Loucy (cell line): ENCODE measurements at regions not wholly inside any gene's neighbourhood (a gene's known extent, or its start where the extent isn't known, plus 50 kb on each side); places are given as distances from the start of the nearest gene placed in this dataset.
A peak's percentile ranks its signal among the peaks of the same experiment; 100 is the strongest.

Source experiments
- H2AFZ ChIP-seq: fragments of 200-600 bp; sonication (generic); 2 replicates; pipeline ENCODE4 v1.6.0; 2016; ENCODE audit warnings: antibody characterized with exemption, mild to moderate bottlenecking, low read length, moderate library complexity
- H3F3A ChIP-seq: fragments of 200-600 bp; 2 replicates; pipeline ENCODE4 v1.6.0; 2016; ENCODE audit warnings: antibody characterized with exemption, low read depth, mild to moderate bottlenecking
- H3K27me3 ChIP-seq: fragments of 200-600 bp; sonication (generic); 2 replicates; pipeline ENCODE4 v1.6.1; 2014; ENCODE audit warnings: low read length, mild to moderate bottlenecking; ENCODE audit not compliant: insufficient read depth, poor library complexity, severe bottlenecking
- H3K36me3 ChIP-seq: fragments of 200-600 bp; sonication (generic); 2 replicates; pipeline ENCODE4 v1.6.1; 2016; ENCODE audit warnings: low read length; ENCODE audit not compliant: insufficient read depth
- H3K4me1 ChIP-seq: fragments of 200-600 bp; sonication (generic); 2 replicates; pipeline ENCODE4 v1.5.1; 2014; ENCODE audit warnings: low read length, mild to moderate bottlenecking; ENCODE audit not compliant: insufficient read depth, poor library complexity, severe bottlenecking
- H3K4me2 ChIP-seq: fragments of 200-600 bp; sonication (generic); 2 replicates; pipeline ENCODE4 v1.6.0; 2014; ENCODE audit warnings: antibody characterized with exemption, low read length, low read depth, mild to moderate bottlenecking; ENCODE audit not compliant: poor library complexity, severe bottlenecking
- H3K4me3 ChIP-seq: fragments of 200-600 bp; sonication (generic); 2 replicates; pipeline ENCODE4 v1.5.1; 2014; ENCODE audit warnings: low read length, mild to moderate bottlenecking, mixed read lengths; ENCODE audit not compliant: poor library complexity, severe bottlenecking
- H3K79me2 ChIP-seq: fragments of 200-600 bp; sonication (generic); 2 replicates; pipeline ENCODE4 v1.6.1; 2014; ENCODE audit warnings: low read length; ENCODE audit not compliant: insufficient read depth
- H3K9ac ChIP-seq: fragments of 200-600 bp; sonication (generic); 2 replicates; pipeline ENCODE4 v1.6.0; 2014; ENCODE audit warnings: mild to moderate bottlenecking, low read depth, low read length, moderate library complexity; ENCODE audit not compliant: poor library complexity, severe bottlenecking
- H3K9me2 ChIP-seq: fragments of 200-600 bp; sonication (generic); replicated peaks from 2 replicates; pipeline ENCODE4 v1.6.1; 2016; ENCODE audit warnings: low read depth, low read length, mixed read lengths
- H3K9me3 ChIP-seq: fragments of 200-600 bp; sonication (generic); 2 replicates; pipeline ENCODE4 v1.6.1; 2014; ENCODE audit warnings: mild to moderate bottlenecking, antibody characterized with exemption, low read length, low read depth; ENCODE audit not compliant: insufficient read depth
- H4K20me1 ChIP-seq: fragments of 200-600 bp; sonication (generic); 2 replicates; pipeline ENCODE4 v1.6.0; 2014; ENCODE audit warnings: antibody characterized with exemption, low read length, mild to moderate bottlenecking; ENCODE audit not compliant: insufficient read depth, poor library complexity, severe bottlenecking
- CTCF ChIP-seq: fragments of 200-600 bp; sonication (generic); conservative IDR thresholded peaks from 2 replicates; pipeline ENCODE4 v1.5.1; 2014; ENCODE audit warnings: mild to moderate bottlenecking, antibody characterized with exemption, low read length
- EZH2phosphoT487 ChIP-seq: fragments of 200-600 bp; IDR thresholded peaks from 2 replicates; pipeline ENCODE4 v1.6.1; 2018; ENCODE audit warnings: antibody characterized with exemption, mild to moderate bottlenecking, moderate library complexity, borderline replicate concordance

GRCh38 chr5:104170926-104171325 is 608.3 kb upstream of the NUDT12 start:
- TF ChIP-seq CTCF (no peak), EZH2phosphoT487 (no peak)
- no peaks in the 10 kb centered on the region for H3K79me2 ChIP-seq

GRCh38 chr5:104146652-104147051 is 584.1 kb upstream of the NUDT12 start:
- H3K36me3 ChIP-seq: no peaks in the 10 kb centered on the region
- H3K9me3 ChIP-seq: no peaks in the 10 kb centered on the region
- no peaks in the 10 kb centered on the region for H4K20me1 ChIP-seq
- peaks cover 17% of the 10 kb centered on the region for H3K4me1 ChIP-seq
- H2AFZ ChIP-seq: peak overlapping the region; percentile 21; the same call in 1 of the 2 replicates
- H3K4me2 ChIP-seq: peak overlapping the region; percentile 63
- H3K4me3 ChIP-seq: peak overlapping the region; percentile 56
- no peaks in the 10 kb centered on the region for H3K27me3 ChIP-seq
- no peak overlapping the region for H3K9ac ChIP-seq
- no peaks in the 10 kb centered on the region for H3K9me2 ChIP-seq
- no peaks in the 10 kb centered on the region for H3K79me2 ChIP-seq
- no peaks in the 10 kb centered on the region for H3F3A ChIP-seq
- TF ChIP-seq CTCF: no peak
- no peak for TF ChIP-seq EZH2phosphoT487

More at GRCh38 chr5:104170926-104171325, 608.3 kb upstream of the NUDT12 start:
- Histone ChIP-seq H3K4me2 (no peak overlapping the region), H3K9me2 (no peaks in the 10 kb centered on the region), H3F3A (no peaks in the 10 kb centered on the region), H3K27me3 (no peaks in the 10 kb centered on the region), H3K36me3 (no peaks in the 10 kb centered on the region), H3K4me3 (no peak overlapping the region), H2AFZ (no peak overlapping the region), H3K9ac (no peak overlapping the region), H3K9me3 (no peaks in the 10 kb centered on the region), H3K4me1 (no peaks in the 10 kb centered on the region), H4K20me1 (no peaks in the 10 kb centered on the region)

- Histone ChIP-seq H2AFZ (no peak overlapping the region), H3K4me3 (no peak overlapping the region), H3K36me3 (no peaks in the 10 kb centered on the region), H3K4me1 (peaks cover 2% of the 10 kb centered on the region), H3K27me3 (no peaks in the 10 kb centered on the region), H3K9ac (no peak overlapping the region), H3F3A (no peaks in the 10 kb centered on the region), H3K9me2 (no peaks in the 10 kb centered on the region), H3K79me2 (no peaks in the 10 kb centered on the region), H4K20me1 (no peaks in the 10 kb centered on the region), H3K4me2 (no peak overlapping the region), H3K9me3 (no peaks in the 10 kb centered on the region)
- no peak for TF ChIP-seq CTCF
- TF ChIP-seq EZH2phosphoT487: no peak
Observed at GRCh38 chr5:104139840-104140239, 577.3 kb upstream of the NUDT12 start.
